Lower lobe of right lung (tissue), 2 donors: ENCODE measurements at regions not wholly inside any gene's neighbourhood (a gene's known extent, or its start where the extent isn't known, plus 50 kb on each side); places are given as distances from the start of the nearest gene placed in this dataset.
"Not testable (repeated sequence)": the region's sequence is repeated elsewhere in the genome, so short reads cannot be mapped to it uniquely, and the experiment has no call there.

ENCODE experiments used
- ATAC-seq, 2 donors: fragments of 200-7000 bp; cut with Tn5 transposase; one replicate each; pipeline ENCODE4 v1.9.1; 2020 to 2022; ENCODE audit warnings: mild to moderate bottlenecking in 2 of 2, moderate library complexity in 2 of 2
- DNase-seq: peaks from one replicate; pipeline ENCODE4 v3.0.0-alpha.2; 2020
- H3K27ac ChIP-seq: fragments of 200-600 bp; one replicate; pipeline ENCODE4 v1.8.0; 2022
- H3K27me3 ChIP-seq: fragments of 200-600 bp; one replicate; pipeline ENCODE4 v1.8.0; 2022; ENCODE audit warnings: low read depth
- H3K36me3 ChIP-seq: fragments of 200-600 bp; one replicate; pipeline ENCODE4 v1.8.0; 2022; ENCODE audit warnings: mild to moderate bottlenecking
- H3K4me1 ChIP-seq: fragments of 200-600 bp; one replicate; pipeline ENCODE4 v1.8.0; 2022
- H3K4me3 ChIP-seq: fragments of 200-600 bp; one replicate; pipeline ENCODE4 v1.8.0; 2022; ENCODE audit warnings: mild to moderate bottlenecking
- H3K9me3 ChIP-seq: fragments of 200-600 bp; one replicate; pipeline ENCODE4 v1.8.0; 2022
- intact Hi-C: fragments of 100-400 bp; cut with DNase I; formaldehyde crosslinking; loops from one replicate; pipeline ENCODE4 v1.11.0; 2022
- TF ChIP-seq, protein P1 (sequence below): fragments of 200-600 bp; IDR thresholded peaks from one replicate; pipeline ENCODE4 v1.8.0; 2022; ENCODE audit warnings: antibody characterized with exemption, mild to moderate bottlenecking
- donor health status: DM: no; HTN: yes; CAD: no; lungs with severe emphysema.

DNA sequence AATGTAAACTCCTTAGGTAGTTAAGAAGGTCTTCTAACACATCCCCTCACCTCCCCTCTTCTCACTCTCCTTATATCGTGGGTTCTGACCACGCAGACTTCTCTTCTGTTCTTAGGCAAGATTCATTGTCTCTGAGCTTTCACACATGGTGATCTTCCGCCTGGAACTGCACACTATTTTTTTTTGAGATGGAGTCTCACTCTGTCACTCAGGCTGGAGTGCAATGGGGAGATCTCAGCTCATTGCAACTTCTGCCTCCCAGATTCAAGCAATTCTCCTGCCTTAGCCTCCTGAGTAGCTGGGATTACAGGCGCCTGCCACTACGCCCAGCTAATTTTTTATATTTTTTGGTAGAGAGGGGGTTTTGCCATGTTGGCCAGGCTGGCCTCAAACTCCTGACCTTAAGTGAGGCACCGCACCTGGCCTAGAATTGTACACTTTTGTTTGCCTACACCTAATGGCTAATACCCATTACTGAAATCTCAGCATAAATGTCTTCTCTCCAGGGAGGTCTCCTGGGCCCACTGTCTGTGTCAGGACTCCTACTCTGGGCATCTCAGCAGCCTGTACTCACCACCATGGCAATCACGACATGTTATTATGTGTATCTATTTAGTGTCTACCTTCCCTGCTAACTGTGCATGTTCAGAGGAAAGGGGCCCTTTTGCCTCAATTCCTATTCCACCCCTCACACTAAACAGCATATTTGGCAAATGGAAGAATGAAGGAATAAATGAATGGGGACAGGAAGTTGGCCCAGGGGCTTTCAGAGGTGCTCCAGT is 646.3 kb upstream of the DPP6 start:
- Histone ChIP-seq H3K36me3 (no peaks in the 10 kb centered on the region), H3K4me1 (no peaks in the 10 kb centered on the region), H3K9me3 (no peaks in the 10 kb centered on the region), H3K4me3 (no peak overlapping the region), H3K27me3 (no peaks in the 10 kb centered on the region), H3K27ac (no peak overlapping the region)
- DNase-seq (no peak), ATAC-seq (no peak)
- intact Hi-C loops = no loop called here
- TF ChIP-seq, protein P1, sequence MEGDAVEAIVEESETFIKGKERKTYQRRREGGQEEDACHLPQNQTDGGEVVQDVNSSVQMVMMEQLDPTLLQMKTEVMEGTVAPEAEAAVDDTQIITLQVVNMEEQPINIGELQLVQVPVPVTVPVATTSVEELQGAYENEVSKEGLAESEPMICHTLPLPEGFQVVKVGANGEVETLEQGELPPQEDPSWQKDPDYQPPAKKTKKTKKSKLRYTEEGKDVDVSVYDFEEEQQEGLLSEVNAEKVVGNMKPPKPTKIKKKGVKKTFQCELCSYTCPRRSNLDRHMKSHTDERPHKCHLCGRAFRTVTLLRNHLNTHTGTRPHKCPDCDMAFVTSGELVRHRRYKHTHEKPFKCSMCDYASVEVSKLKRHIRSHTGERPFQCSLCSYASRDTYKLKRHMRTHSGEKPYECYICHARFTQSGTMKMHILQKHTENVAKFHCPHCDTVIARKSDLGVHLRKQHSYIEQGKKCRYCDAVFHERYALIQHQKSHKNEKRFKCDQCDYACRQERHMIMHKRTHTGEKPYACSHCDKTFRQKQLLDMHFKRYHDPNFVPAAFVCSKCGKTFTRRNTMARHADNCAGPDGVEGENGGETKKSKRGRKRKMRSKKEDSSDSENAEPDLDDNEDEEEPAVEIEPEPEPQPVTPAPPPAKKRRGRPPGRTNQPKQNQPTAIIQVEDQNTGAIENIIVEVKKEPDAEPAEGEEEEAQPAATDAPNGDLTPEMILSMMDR = no peak

DNA sequence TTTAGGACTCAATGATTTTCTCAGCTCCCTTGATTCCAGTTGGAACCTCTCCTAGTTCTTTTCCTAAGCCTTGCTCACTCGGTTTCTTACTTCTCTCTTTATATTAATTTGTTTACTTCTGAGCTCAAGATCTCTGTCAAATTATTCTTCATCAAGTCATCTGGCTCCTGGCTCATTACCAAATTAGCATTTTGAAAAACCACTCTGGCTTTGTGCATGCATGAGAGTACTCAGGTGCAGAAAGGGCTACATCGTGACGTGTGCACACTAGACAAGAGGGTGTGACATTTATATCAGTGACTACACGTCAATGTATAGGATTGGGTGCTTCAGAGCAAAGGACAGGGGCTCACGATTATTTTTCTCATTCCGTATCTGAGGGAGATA is 645.7 kb upstream of the DPP6 start:
- no peak for DNase-seq
- no peak overlapping the region for H3K27ac ChIP-seq
- H3K4me3 ChIP-seq = no peak overlapping the region
- H3K36me3 ChIP-seq = no peaks in the 10 kb centered on the region
- no peaks in the 10 kb centered on the region for H3K9me3 ChIP-seq
- TF ChIP-seq, protein P1 = no peak
- intact Hi-C loops = no loop called here
- no peaks in the 10 kb centered on the region for H3K4me1 ChIP-seq
- no peak for ATAC-seq
- H3K27me3 ChIP-seq = no peaks in the 10 kb centered on the region

DNA sequence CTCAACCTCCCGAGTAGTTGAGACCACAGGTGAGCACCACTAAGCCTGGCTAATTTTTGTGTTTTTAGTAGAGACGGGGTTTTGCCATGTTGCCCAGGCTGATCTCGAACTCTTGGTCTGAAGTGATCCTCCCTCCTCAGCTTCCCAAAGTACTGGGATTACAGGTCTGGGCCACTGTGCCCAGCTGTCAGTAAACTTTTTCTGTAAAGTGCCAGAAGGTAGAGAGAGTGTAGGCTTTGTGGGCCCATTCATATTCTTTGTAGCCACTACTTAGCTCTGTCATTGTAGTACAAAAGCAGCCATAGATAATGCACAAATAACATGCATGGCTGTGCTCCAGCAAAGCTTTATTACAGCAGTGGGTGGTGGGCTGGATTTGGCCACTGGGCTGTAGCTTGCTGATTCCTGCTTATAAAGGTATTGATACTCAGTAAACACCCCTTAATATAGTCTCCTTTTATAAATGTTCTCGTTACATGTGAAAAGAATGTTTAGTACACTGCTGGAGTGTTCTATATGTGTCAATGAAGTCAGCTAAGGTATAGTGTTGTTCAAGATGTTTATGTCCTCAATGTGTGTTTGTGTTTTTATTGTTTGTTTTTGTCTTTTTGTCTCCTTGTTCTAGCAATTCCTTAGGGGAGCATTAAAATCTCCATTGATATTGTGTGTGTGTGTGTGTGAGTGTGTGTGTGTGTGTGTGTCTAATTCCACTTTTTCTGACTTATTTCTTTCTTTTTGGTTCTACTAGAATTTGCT is 644.7 kb upstream of the DPP6 start:
- ATAC-seq (no peak), DNase-seq (no peak)
- intact Hi-C loops = no loop called here
- Histone ChIP-seq H3K27ac (no peak overlapping the region), H3K4me1 (no peaks in the 10 kb centered on the region), H3K9me3 (no peaks in the 10 kb centered on the region), H3K36me3 (no peaks in the 10 kb centered on the region), H3K4me3 (no peak overlapping the region), H3K27me3 (no peaks in the 10 kb centered on the region)
- TF ChIP-seq, protein P1 = no peak

DNA sequence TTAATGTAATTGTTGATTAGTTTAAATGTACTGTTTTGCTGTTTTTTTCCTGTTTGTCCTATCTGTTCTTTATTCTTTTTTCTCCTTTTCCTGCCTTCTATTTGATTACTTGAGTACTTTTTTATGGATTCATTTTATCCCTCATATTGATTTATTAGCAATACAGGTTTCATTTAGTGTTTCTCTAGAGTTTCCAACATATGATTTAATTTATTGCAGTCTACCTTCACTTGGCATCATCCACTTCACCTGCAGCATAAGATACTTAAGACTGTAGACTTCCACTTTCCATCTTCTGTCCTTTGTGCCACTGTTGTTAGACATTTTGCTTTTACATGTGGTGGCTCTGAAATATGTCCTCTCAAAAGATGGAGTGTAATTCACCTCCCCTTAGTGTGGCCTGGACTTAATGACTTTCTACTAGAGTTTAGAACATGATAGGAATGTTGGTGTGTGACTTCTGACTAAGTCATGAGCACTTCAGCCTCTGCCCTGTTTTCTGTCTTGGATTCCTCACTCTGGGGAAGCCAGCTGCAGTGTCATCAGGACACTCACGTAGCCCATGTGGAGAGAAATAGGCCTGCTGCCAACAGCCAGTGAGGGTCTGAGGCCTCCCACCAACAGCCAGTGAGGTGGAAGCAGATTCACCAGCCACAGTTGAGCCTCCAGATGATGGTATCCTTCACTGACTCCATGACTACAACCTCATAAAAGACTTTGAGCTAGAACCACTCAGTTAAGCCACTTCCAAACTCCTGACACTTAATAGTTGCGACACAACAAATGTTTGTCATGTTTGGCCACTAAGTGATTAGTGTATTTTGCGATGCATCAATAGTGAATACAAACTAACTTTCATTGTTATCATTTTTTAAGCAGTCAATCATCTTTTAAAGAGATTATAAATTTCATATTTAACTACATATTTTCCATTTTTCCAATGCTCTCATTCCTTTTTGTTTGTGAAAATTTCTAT is 643.5 kb upstream of the DPP6 start:
- no peaks in the 10 kb centered on the region for H3K27me3 ChIP-seq
- H3K4me3 ChIP-seq = no peak overlapping the region
- ATAC-seq (no peak), DNase-seq (no peak)
- no peaks in the 10 kb centered on the region for H3K9me3 ChIP-seq
- H3K27ac ChIP-seq = no peak overlapping the region
- H3K36me3 ChIP-seq = no peaks in the 10 kb centered on the region
- H3K4me1 ChIP-seq = no peaks in the 10 kb centered on the region
- intact Hi-C loops = no loop called here
- TF ChIP-seq, protein P1 = no peak

DNA sequence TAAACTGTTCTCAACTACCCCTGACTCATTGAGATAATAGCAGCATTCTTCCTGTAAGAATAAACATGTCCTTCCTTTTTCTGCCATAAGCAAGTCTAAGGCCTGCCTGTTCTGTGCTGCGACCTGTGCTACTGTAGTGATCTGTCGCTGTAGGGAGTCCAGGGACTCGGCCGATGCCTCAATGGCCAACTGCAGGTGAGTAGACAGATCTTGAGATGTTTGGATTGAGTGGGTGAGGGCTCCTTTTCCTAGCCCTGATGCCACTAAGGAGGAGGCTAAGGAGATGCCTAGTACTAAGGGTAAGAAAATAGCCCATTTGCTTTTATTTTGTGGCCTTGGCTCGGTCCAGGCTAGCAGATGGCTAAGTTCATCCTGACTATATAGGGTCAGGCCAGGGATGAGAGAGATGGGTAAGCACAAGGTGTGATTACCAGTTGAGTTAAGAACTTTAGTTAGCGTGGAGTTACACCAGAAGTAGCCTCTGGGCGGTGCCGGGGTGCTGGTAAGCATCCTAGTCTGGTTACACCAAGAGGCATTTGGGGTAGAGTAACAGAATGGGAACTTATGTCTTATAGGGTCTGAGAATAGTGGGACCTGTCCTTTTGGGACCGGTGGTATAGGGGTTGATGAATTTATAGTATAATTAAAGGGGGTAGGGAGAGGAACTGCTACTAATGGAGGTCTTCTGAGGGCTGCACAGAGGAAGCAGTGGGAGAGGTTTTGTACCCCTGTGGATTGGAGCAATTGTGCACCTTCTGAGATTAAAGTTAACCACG is 642.4 kb upstream of the DPP6 start:
- H3K9me3 ChIP-seq, H3K27me3 ChIP-seq, H3K27ac ChIP-seq, ATAC-seq, DNase-seq, H3K4me1 ChIP-seq, H3K4me3 ChIP-seq, H3K36me3 ChIP-seq, intact Hi-C loops: not testable (repeated sequence)

DNA sequence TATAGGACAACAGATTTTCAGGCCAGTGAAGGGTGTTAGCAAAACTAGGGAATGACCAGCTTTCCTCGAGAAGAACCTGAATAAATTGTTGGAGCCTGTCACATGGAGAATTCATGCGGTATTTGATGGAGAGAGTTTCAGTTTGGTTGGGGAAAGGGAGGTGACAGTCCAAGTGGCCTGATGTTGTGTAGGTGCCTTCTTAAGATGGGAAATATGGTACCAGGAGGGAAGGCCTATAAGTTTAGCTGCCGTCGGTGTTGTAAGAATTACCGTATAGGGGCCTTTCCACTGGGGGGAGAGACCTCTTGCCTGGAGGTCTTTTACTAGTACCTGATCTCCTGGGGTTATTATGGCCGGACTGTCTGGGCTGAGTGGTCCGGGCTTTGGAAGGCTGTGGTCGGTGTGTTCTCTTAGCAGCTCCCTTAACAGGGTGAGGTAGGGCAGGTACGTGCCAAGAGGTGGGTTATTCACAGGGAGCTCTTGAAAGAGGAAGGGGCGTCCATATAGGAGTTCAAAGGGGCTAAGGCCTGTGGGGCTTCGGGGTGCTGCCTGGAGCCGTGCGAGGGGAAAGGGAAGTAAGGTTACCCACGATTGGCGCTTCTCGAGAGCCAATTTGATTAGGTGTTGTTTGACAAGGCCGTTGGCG is 641.1 kb upstream of the DPP6 start:
- ATAC-seq, H3K9me3 ChIP-seq, DNase-seq, H3K36me3 ChIP-seq, H3K4me1 ChIP-seq, H3K27me3 ChIP-seq, H3K27ac ChIP-seq, H3K4me3 ChIP-seq, intact Hi-C loops: not testable (repeated sequence)

DNA sequence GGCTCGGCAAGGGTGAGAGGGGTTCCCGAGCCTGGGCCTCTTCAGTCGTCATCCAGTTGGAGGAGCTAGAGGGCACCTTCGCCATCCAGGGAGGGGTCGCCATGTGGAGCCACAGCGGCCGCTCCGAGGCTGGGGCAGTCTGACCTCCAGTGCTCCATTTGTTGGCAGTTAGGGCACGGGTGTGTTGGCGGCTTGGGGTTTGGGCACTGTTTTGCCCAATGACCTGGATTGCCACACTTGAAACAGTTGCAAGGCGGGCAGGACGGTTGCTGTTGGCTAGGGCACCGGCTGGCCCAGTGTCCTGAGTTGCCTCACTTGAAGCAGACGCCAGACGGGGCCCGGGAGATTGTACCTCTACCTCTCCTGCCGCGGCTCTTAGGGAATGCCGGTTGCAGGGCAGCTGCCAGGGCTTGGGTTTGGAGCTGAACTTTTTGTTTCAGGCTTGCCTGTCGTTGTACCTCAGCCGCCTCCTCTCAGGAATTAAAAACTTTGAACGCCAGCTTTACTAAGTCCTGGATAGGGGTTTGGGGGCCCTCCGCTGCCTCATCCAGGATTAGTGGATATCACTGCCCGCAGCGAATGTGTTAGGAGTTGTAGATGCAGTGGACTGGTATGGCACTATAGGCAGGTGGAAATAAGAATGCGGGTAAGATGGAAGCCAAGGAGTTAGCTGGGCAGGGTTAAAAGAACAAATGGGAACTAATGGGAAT is 639.9 kb upstream of the DPP6 start:
- H3K4me1 ChIP-seq, H3K27ac ChIP-seq, H3K27me3 ChIP-seq, H3K36me3 ChIP-seq, intact Hi-C loops, H3K4me3 ChIP-seq, H3K9me3 ChIP-seq, ATAC-seq, DNase-seq: not testable (repeated sequence)

DNA sequence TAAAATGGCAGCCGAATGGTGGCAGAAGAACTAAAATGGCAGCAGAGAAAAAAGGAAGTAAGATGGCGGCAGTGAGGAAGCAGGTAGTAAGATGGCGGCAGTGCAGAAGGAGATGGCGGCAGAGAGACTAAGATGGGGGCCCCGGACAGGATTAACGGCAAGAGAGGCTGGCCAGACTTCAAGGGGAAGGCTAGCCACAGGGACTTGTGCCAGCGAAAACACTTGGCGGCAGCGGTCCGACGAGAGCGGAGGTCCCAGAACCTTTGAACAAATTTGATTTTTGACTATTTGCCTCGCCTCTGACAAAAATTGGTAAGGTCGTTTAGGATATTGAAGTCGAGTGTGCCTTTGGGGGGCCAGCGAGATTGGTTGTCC is 639.4 kb upstream of the DPP6 start:
- H3K4me3 ChIP-seq, H3K9me3 ChIP-seq, intact Hi-C loops, H3K36me3 ChIP-seq, H3K27me3 ChIP-seq, H3K4me1 ChIP-seq, ATAC-seq, H3K27ac ChIP-seq, DNase-seq: not testable (repeated sequence)
